Renal cortex interstitium (tissue), 11 donors: ENCODE measurements at regions not wholly inside any gene's neighbourhood (a gene's known extent, or its start where the extent isn't known, plus 50 kb on each side); places are given as distances from the start of the nearest gene placed in this dataset.
A peak's percentile ranks its signal among the peaks of the same experiment; 100 is the strongest.

ENCODE experiments used
- DNase-seq, 11 donors: peaks; one replicate each; pipeline ENCODE4 v3.0.0-alpha.2; 2013; ENCODE audit warnings: low read depth in 9 of 11, low spot score in 4 of 11; ENCODE audit errors: extremely low read depth in 1 of 11

- DNase-seq: no peak
Observed at GRCh38 chr6:113587078-113587699, 270.0 kb upstream of the MARCKS start.

- no peak for DNase-seq
Observed at GRCh38 chr6:113588646-113589045, 268.5 kb upstream of the MARCKS start.

DNA sequence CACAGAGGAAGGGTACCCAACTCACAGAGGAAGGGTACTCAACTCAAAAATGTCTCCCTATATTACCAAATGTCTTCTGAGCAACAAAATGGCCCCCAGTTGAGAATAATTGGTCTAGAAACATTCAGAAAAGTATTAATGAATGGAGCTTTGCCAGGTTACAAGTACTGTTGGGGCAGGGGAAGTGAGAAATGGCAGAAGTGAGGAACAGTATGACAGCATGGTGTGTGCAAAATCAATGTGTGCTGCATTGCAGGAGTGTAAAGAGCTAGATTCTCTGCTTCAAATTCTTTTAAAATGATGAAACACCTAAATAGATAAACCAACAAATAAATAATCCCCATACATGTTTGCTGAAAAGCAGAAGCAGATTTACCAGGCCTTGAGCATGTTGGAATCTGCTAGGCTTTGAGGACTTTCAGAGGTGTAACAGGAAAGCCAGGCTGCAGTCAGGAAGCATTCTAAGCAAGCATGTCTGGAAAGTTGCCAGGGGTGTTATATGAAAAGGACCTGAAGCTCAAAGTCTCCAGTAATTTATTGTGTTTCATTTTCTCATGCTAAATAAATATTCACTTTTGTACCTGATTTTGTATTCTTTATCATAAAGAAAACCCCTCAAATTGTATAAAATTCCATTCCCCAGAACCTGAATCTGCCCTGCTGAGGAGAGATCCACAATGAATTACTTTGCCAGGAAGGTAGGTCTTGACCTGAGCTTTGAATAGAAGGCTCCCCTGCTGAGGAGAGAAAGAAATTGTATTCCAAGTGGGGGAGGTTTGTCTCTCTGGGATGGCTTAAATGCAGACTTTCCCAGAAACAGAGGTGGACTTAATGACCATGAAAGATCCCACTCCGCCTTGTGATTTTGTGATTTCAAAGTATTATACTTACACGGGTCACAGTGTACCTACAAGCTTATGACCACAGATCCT is 265.0 kb upstream of the MARCKS start:
- peak in 3 of 11 donors; percentile 32 to 37 (median 33) for DNase-seq

- DNase-seq: no peak
Observed at GRCh38 chr6:113594726-113595125, 262.4 kb upstream of the MARCKS start.

- DNase-seq: peak in 10 of 11 donors; percentile 61 to 90 (median 78)
Observed at GRCh38 chr6:113595911-113596376, 261.2 kb upstream of the MARCKS start.

DNA sequence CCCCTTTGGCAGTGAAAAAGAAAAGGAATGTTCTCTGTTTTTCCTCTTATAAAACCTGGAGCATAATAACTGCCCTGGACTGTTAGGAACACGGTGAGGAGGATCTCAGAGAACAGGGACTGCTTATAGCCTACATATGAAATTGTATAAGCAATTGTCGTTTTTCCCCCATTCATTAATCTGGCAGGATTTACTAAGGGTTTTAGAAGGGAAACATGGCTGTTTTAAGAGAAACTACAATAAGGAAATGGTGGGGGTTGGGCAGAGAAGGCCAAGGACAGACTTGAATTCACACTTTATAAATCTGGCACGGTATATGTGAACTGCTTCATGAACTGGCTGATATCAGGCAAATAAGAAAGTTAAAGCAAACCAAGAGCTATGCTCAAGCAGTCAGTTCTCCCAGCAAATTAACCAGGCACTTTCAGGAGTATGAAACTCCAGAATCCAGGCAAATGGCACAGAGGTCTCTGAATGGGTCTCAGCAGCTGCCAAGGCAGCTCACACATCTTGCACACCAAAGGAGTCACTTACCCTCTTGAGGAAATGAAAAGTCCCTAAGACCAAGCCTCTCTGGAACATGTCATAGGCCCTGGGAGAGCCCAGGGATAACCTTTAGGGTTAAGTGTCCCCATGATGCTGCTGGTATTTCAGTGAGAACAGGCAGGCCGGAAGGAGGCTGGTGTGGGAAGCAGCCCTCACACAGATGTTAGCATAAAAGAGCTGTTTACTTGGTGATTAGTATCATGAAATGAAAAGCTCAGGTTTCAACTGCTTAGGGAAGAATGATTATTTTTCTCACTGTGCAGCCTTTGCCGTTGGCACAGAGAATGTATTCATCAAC is 260.5 kb upstream of the MARCKS start:
- DNase-seq: peak in 3 of 11 donors; percentile 43 to 53 (median 47)

DNA sequence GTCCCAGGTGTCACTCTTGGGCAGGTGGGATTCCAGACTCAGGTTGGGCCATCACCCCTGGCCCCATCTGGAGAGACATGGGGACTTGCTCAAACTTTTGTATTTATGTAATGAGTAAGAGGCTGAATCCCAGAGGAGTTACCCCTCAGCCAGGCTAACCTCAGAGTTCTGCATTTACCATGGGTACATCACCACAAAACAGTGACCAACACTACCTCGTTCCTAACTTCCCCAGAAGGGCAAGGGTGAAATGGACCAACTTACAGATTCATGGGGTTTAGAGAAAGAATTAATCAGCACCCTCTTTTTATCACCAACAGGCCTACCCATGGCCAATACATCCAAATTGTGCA is 259.9 kb upstream of the MARCKS start:
- no peak for DNase-seq

DNA sequence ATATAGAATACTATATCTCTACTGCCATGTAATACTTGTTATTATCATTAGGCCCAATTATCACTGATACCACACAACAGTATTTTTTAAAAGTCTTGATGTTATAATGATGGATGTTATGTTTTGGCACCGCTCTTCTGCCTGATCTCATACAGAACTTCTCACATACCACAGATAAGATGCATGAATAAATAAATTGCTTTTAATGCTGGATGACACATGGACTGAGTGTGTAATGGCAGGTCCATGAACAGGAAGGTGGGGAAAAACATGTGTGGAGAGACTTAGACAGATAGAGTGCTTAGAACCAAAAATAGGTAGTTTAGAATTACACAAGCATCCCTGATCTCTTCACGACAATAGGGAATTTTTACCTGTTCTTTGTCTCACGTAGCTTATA is 258.4 kb upstream of the MARCKS start:
- no peak for DNase-seq

DNA sequence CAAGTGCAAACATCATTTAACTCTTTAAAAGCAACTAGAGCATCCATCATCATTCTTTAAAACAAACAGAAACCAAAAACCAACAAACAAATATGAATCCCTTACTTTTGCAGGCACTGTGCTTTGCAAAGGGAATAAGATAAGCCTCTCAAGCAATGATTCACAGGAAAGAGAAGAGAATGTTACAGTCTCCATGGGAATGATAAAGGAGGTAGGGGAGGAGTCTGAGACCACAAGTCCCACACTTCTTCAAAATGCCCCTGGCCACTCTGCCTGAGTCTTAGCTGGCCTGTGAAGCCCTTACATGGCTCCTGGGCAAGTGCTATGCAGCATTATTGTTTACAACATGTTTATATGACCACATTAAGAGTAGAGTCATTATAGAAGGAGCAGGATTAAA is 257.7 kb upstream of the MARCKS start:
- DNase-seq: no peak

DNA sequence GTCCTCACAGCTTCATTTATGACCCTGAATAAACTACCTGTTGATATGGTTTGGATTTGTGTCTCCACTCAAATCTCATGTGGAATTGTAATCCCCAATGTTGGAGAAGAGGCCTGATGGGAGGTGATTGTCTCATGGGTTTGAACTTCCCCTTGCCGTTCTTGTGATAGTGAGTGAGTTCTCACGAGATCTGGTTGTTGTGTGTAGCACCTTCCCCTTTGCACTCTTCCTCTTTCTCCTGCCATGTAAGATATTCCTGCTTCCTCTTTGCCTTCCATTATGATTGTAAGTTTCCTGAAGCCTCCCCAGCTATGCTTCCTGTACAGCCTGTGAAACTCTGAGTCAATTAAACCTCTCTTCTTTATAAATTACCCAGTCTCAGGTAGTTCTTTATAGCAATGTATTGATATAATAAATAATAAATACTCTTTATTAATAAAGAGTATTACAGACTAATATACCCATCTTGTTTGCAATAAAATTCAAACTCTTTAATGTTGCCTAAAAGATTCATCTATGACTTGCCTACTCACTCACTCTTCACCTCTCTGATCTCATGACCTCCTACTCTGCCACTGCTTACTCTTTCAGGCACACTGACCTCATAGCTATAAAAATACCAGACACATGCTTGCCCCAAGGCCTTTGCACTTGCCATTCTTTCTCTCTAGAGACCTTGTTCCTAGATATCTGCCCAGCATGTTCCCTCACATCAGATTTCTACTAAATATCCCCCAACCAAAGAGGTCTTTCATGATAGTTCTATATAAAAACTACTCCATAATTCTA is 256.4 kb upstream of the MARCKS start:
- no peak for DNase-seq

GRCh38 chr6:113607821-113608545 is 249.2 kb upstream of the MARCKS start:
- DNase-seq: no peak

DNA sequence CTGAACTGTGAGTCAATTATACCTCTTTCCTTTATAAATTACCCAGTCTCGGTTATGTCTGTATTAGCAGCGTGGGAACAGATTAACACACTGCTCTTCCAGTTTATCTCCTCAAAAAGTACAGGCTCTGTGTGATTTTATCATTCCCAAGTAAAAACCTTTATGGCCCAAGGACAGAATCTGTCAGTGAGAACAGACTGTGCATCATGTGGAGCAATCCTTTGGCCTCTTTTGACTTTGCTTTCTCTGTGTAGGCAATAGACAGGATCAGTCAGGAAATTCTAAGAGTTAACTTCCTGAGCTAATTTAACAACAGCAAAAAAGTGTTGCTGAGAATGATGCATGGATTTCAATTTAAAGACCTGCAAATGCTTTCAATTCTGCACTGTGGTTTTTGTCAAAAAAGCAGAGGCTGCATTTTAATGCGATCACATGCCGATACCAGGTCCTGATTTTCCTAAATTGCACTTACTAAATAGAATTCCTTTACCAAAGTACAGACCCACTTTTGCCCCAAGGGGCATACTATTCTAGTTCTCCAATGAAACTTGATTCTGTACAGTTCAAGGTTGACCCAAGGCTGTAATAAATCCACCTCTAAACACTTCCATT is 246.7 kb upstream of the MARCKS start:
- DNase-seq: no peak

- no peak for DNase-seq
Observed at GRCh38 chr6:113616701-113617274, 240.4 kb upstream of the MARCKS start.

GRCh38 chr6:113619077-113619476 is 238.1 kb upstream of the MARCKS start:
- DNase-seq: no peak

DNA sequence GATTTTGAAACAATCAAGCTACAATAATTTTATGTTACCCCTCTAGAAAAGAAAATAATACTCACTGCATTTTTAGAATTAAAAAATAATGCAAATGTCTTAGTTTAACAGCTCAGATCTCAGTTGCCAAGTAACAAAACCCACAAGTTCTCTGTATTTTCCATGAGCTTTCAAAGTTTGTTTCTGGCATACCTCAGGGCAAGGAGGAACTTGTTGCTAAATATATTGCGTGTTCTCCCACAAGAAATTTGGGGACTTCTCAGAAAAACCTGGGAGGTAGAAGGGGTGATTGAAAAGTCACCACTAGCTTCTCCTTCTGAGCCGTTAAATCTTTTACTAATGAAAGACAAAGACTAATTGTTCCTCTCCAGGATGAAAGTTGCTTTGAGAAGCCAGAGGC is 236.8 kb upstream of the MARCKS start:
- no peak for DNase-seq

DNA sequence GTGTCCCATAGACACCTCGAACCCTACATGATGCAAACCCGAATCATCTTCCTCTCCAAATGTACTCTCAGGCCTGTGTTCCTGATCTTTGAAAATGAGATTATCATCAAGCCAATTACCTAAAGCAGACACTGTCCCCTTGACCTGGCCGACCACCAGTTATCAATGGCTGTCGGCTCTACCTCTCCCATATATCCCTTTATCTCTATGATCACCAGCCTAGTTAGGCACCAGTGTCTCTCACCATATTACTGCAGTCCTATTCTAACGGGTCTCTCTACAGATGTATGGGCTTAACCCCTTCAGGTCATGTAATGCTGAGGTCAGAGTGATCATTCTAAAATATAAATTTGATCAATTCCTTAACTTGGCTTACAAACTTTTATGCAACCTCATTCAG is 234.9 kb upstream of the MARCKS start:
- DNase-seq: no peak

DNA sequence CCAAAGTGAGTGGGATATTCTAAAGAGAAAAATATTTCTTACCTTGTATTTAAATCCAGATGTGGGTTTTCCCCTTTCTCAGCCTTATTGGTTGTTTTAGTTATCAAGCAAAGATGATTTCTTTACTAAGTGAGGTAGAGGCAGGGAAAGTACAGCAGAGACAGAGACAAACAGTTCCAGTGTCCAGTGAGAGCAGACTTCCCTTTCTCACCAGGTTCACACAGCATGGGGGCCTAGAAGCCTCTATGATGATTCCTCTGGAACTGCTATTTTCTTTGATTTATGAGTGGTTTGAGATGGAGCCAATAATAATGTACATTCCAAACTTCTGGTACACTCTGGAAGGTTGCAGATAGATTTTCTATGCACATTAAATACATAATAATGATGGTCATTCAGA is 234.0 kb upstream of the MARCKS start:
- DNase-seq: no peak

GRCh38 chr6:113625850-113626249 is 231.3 kb upstream of the MARCKS start:
- no peak for DNase-seq
